GM23248 (cell line): ENCODE measurements at regions not wholly inside any gene's neighbourhood (a gene's known extent, or its start where the extent isn't known, plus 50 kb on each side); places are given as distances from the start of the nearest gene placed in this dataset.

Source experiments
- EZH2 ChIP-seq: fragments of 200-600 bp; sonication (generic); IDR thresholded peaks from 2 replicates; pipeline ENCODE4 v1.6.1; 2018; ENCODE audit warnings: antibody characterized with exemption, mild to moderate bottlenecking; ENCODE audit not compliant: insufficient read depth, poor library complexity, severe bottlenecking
- EZH2phosphoT487 ChIP-seq: fragments of 200-600 bp; sonication (generic); IDR thresholded peaks from 2 replicates; pipeline ENCODE4 v1.6.1; 2018; ENCODE audit warnings: antibody characterized with exemption, moderate library complexity, mild to moderate bottlenecking, low read depth; ENCODE audit not compliant: insufficient read depth

DNA sequence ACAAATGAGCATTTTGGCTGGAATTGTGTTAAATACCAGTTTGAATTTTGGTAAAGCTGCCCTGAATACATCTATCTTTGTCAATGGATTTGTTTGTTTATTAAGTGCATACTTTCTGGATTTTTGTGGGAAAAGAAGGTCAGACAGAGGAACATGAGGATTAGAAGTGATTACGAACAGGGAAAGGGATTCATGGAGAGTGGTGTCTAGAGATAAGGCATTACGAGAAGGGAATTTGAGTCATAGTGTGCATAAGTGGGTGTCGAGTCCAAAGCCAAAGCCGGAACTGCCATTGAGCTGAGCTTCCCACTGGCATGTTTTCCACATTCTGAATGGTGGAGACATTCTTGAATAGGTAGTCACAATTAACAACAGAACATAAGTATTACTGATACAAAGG, 68.9 kb upstream of the EFEMP1 start:
- TF ChIP-seq EZH2 (no peak), EZH2phosphoT487 (peak; percentile 93)
